OCI-LY7 (cell line): ENCODE measurements at regions not wholly inside any gene's neighbourhood (a gene's known extent, or its start where the extent isn't known, plus 50 kb on each side); places are given as distances from the start of the nearest gene placed in this dataset.
"Not testable (repeated sequence)": the region's sequence is repeated elsewhere in the genome, so short reads cannot be mapped to it uniquely, and the experiment has no call there.

Experiments
- BruUV-seq: library from RNA; stranded (reverse); fragments of 400-500 nt; replicated peaks from 2 replicates; lab custom pipeline; 2021; lab: Mats Ljungman, UMichigan
- CTCF ChIA-PET: fragments of 300-600 bp; sonication (Branson Sonifier 250); formaldehyde crosslinking; loops from one replicate; lab custom pipeline; 2022; ENCODE audit warnings: antibody characterized with exemption; ENCODE audit not compliant: unreplicated experiment; lab: Charles Lee
- POLR2A ChIA-PET: fragments of 300-600 bp; sonication (Branson Sonifier 250); formaldehyde crosslinking; loops from one replicate; lab custom pipeline; 2022; ENCODE audit warnings: antibody characterized with exemption; lab: Charles Lee
- DNase-seq: peaks from one replicate; pipeline ENCODE4 v3.0.0-alpha.2; 2015; ENCODE audit warnings: low spot score
- H2AFZ ChIP-seq: fragments of 200-600 bp; sonication (generic), shearing (Covaris generic); 2 replicates; pipeline ENCODE4 v1.6.1; 2014; ENCODE audit warnings: mild to moderate bottlenecking, antibody characterized with exemption, low read length, moderate library complexity
- H3K27ac ChIP-seq: fragments of 200-600 bp; sonication (generic); 2 replicates; pipeline ENCODE4 v1.5.1; 2014; ENCODE audit warnings: mixed run types, low read depth, mild to moderate bottlenecking, moderate library complexity, low read length, inconsistent platforms; ENCODE audit not compliant: poor library complexity, severe bottlenecking
- H3K36me3 ChIP-seq: fragments of 200-600 bp; sonication (generic); 2 replicates; pipeline ENCODE4 v1.6.1; 2014; ENCODE audit warnings: mild to moderate bottlenecking, antibody characterized with exemption, low read length, moderate library complexity, mixed read lengths; ENCODE audit not compliant: insufficient read depth
- H3K4me1 ChIP-seq: fragments of 200-600 bp; sonication (generic); 2 replicates; pipeline ENCODE4 v1.5.1; 2014; ENCODE audit warnings: mild to moderate bottlenecking, low read length; ENCODE audit not compliant: insufficient read depth, poor library complexity, severe bottlenecking
- H3K4me2 ChIP-seq: fragments of 200-600 bp; sonication (generic); 2 replicates; pipeline ENCODE4 v1.6.1; 2014; ENCODE audit warnings: mild to moderate bottlenecking, low read length
- H3K4me3 ChIP-seq: fragments of 200-600 bp; sonication (generic); 2 replicates; pipeline ENCODE4 v1.5.1; 2014; ENCODE audit warnings: mild to moderate bottlenecking, low read depth, low read length; ENCODE audit not compliant: poor library complexity, severe bottlenecking
- H3K79me2 ChIP-seq: fragments of 200-600 bp; sonication (generic); 2 replicates; pipeline ENCODE4 v1.6.1; 2016; ENCODE audit warnings: low read depth, mild to moderate bottlenecking, low read length, moderate library complexity, mixed read lengths; ENCODE audit not compliant: insufficient read depth
- H3K9me2 ChIP-seq: fragments of 200-600 bp; sonication (generic); 2 replicates; pipeline ENCODE4 v1.6.1; 2016; ENCODE audit warnings: mild to moderate bottlenecking, low read length, mixed read lengths; ENCODE audit not compliant: insufficient read depth
- H3K9me3 ChIP-seq: fragments of 200-600 bp; sonication (generic); 2 replicates; pipeline ENCODE4 v1.6.1; 2014; ENCODE audit warnings: mild to moderate bottlenecking, mixed run types, low read length, mixed read lengths
- H4K20me1 ChIP-seq: fragments of 200-600 bp; sonication (generic); 2 replicates; pipeline ENCODE4 v1.6.1; 2014; ENCODE audit warnings: mild to moderate bottlenecking, antibody characterized with exemption, low read length, moderate library complexity, mixed read lengths; ENCODE audit not compliant: insufficient read depth
- EZH2phosphoT487 ChIP-seq: fragments of 200-600 bp; sonication (generic); IDR thresholded peaks from 2 replicates; pipeline ENCODE4 v1.6.1; 2018; ENCODE audit warnings: low read depth, borderline replicate concordance, mild to moderate bottlenecking, mixed run types, antibody characterized with exemption, low read length, moderate library complexity, mixed read lengths
- intact Hi-C: fragments of 100-400 bp; cut with micrococcal nuclease; formaldehyde crosslinking; loops from one replicate; pipeline ENCODE4 v1.10.0; 2022; ENCODE audit not compliant: unreplicated experiment
- TF ChIP-seq, protein P1 (sequence below): fragments of 200-600 bp; sonication (generic); conservative IDR thresholded peaks from 2 replicates; pipeline ENCODE4 v1.5.1; 2014; ENCODE audit warnings: mild to moderate bottlenecking, antibody characterized with exemption, low read length, moderate library complexity, mixed read lengths

DNA sequence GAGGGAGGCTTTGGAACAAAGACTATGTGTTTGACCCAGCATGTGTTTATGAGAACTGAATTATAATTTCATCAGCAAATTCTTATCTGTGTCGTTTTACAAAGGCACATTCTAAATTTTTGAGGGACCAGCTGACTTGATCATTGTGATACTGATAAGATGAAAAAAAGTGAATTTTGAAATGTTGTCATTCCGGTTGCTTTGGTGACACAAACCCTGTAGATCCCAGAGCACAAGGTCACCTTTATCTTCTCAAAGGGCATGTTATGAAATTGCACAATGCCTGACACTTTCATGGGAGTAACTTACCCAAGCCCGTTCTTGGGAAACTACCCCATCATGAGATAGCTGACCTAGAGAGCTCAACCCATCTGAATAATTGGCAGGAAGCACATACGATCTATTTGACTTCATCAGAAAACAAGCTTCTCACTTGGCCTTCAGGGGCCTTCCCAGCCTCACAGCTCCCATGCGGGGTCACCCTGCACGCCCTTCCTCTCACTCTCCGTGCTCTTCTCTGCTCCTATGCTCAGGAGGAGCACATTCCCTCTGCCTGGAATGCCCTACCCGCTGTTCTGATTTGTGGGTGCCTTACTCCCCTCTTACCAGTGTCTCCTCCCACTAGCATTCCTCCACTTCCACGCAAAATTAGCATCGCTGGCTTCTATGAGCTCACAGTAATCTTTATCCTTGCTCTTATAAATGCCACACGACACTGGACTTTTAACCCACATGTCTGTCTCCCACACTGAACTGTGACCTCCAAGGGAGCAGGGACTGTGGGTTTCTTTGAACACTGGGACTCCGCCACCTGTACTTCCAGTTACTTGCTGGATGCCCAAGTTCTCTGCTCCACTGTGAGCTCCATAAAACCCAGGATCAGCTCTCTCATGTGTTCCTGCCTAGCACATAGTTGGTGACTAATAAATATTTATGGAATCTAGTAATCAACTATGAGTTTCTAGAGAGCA is 555.8 kb upstream of the ID2 start:
- no peaks in the 10 kb centered on the region for H3K36me3 ChIP-seq
- no peak overlapping the region for H3K4me2 ChIP-seq
- ChIA-PET POLR2A (interaction anchor here (0.6 to 1.0 kb wide), 2 partner anchors 13 to 1763 kb away, joined by 3 read pairs; no protein-coding TSS in a partner anchor), CTCF (no interaction called here)
- no peaks in the 10 kb centered on the region for H3K9me3 ChIP-seq
- H3K9me2 ChIP-seq, result no peaks in the 10 kb centered on the region
- no TSS peak for BruUV-seq
- DNase-seq, result no peak
- no peak overlapping the region for H2AFZ ChIP-seq
- H3K4me3 ChIP-seq, result no peak overlapping the region
- no peaks in the 10 kb centered on the region for H4K20me1 ChIP-seq
- TF ChIP-seq, protein P1, sequence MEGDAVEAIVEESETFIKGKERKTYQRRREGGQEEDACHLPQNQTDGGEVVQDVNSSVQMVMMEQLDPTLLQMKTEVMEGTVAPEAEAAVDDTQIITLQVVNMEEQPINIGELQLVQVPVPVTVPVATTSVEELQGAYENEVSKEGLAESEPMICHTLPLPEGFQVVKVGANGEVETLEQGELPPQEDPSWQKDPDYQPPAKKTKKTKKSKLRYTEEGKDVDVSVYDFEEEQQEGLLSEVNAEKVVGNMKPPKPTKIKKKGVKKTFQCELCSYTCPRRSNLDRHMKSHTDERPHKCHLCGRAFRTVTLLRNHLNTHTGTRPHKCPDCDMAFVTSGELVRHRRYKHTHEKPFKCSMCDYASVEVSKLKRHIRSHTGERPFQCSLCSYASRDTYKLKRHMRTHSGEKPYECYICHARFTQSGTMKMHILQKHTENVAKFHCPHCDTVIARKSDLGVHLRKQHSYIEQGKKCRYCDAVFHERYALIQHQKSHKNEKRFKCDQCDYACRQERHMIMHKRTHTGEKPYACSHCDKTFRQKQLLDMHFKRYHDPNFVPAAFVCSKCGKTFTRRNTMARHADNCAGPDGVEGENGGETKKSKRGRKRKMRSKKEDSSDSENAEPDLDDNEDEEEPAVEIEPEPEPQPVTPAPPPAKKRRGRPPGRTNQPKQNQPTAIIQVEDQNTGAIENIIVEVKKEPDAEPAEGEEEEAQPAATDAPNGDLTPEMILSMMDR, result no peak
- TF ChIP-seq EZH2phosphoT487, result no peak
- intact Hi-C loops, result no loop called here
- no peak overlapping the region for H3K27ac ChIP-seq
- H3K79me2 ChIP-seq, result no peaks in the 10 kb centered on the region
- peaks cover 7% of the 10 kb centered on the region for H3K4me1 ChIP-seq

DNA sequence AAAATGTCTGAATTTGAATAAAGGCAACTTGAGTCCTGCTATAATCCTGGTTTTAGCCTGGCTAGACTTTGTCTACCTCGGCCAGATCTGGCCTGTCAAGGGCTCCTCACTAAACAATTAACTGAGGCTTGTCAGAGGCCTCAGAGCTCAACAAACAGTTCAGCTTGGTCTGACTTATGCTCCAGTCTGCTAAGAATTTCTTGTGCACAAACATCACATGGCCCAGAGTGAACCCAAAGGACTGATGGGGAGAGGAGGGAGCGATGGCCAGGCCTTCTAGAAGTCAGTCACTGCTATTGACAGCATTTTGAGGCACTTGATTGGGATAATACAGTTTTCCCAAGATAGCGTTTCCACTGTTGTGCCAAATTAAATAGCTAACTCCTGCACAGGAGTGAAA is 555.1 kb upstream of the ID2 start:
- ChIA-PET CTCF (no interaction called here), POLR2A (interaction anchor here (0.6 to 1.0 kb wide), 2 partner anchors 14 to 1762 kb away, joined by 3 read pairs; no protein-coding TSS in a partner anchor)
- Histone ChIP-seq H4K20me1 (no peaks in the 10 kb centered on the region), H2AFZ (no peak overlapping the region), H3K4me1 (peaks cover under 1% of the 10 kb centered on the region), H3K4me3 (no peak overlapping the region), H3K4me2 (no peak overlapping the region), H3K27ac (no peak overlapping the region), H3K36me3 (no peaks in the 10 kb centered on the region), H3K9me3 (no peaks in the 10 kb centered on the region), H3K9me2 (no peaks in the 10 kb centered on the region), H3K79me2 (no peaks in the 10 kb centered on the region)
- no TSS peak for BruUV-seq
- no peak for TF ChIP-seq EZH2phosphoT487
- TF ChIP-seq, protein P1, result no peak
- intact Hi-C loops, result no loop called here
- no peak for DNase-seq

DNA sequence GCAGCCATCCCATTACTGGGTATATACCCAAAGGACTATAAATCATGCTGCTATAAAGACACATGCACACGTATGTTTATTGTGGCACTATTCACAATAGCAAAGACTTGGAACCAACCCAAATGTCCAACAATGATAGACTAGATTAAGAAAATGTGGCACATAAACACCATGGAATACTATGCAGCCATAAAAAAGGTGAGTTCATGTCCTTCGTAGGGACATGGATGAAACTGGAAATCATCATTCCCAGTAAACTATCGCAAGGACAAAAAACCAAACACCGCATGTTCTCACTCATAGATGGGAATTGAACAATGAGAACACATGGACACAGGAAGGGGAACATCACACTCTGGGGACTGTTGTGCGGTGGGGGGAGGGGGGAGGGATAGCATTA is 550.4 kb upstream of the ID2 start:
- H3K36me3 ChIP-seq, intact Hi-C loops, H3K79me2 ChIP-seq, H3K4me3 ChIP-seq, BruUV-seq, H3K9me2 ChIP-seq, POLR2A ChIA-PET, DNase-seq, H2AFZ ChIP-seq, H3K4me2 ChIP-seq, CTCF ChIA-PET, H3K4me1 ChIP-seq, H3K9me3 ChIP-seq, H3K27ac ChIP-seq, H4K20me1 ChIP-seq: not testable (repeated sequence)
